C4-2B (cell line): ENCODE measurements at regions not wholly inside any gene's neighbourhood (a gene's known extent, or its start where the extent isn't known, plus 50 kb on each side); places are given as distances from the start of the nearest gene placed in this dataset.
"Not testable (repeated sequence)": the region's sequence is repeated elsewhere in the genome, so short reads cannot be mapped to it uniquely, and the experiment has no call there.

Experiments
- H3K27ac ChIP-seq: fragments of 450-650 bp; 2 replicates; pipeline ENCODE4 v1.5.1; 2017
- CTCF ChIP-seq: fragments of 450-650 bp; conservative IDR thresholded peaks from 2 replicates; pipeline ENCODE4 v1.5.1; 2017; ENCODE audit warnings: mild to moderate bottlenecking
- ZFX ChIP-seq: fragments of 450-650 bp; IDR thresholded peaks from 2 replicates; pipeline ENCODE4 v1.6.1; 2017

GRCh38 chr6:8809662-8810061 lies 374.3 kb upstream of the SLC35B3 start:
- TF ChIP-seq CTCF (no peak), ZFX (no peak)
- no peak overlapping the region for H3K27ac ChIP-seq

- no peak overlapping the region for H3K27ac ChIP-seq
- TF ChIP-seq ZFX (no peak), CTCF (no peak)
Observed at GRCh38 chr6:8803181-8803760, 367.9 kb upstream of the SLC35B3 start.

- H3K27ac ChIP-seq, result not testable (repeated sequence)
Observed at GRCh38 chr6:8802397-8802796, 367.1 kb upstream of the SLC35B3 start.

GRCh38 chr6:8794420-8794819 lies 359.1 kb upstream of the SLC35B3 start:
- TF ChIP-seq CTCF (no peak), ZFX (no peak)
- no peak overlapping the region for H3K27ac ChIP-seq

- TF ChIP-seq CTCF (no peak), ZFX (no peak)
- H3K27ac ChIP-seq, result no peak overlapping the region
Observed at GRCh38 chr6:8789878-8790277, 354.5 kb upstream of the SLC35B3 start.

GRCh38 chr6:8785223-8785622 lies 349.9 kb upstream of the SLC35B3 start:
- no peak for TF ChIP-seq ZFX
- TF ChIP-seq CTCF, result no peak
- H3K27ac ChIP-seq, result no peak overlapping the region

- TF ChIP-seq CTCF, result no peak
- no peak for TF ChIP-seq ZFX
- no peak overlapping the region for H3K27ac ChIP-seq
Observed at GRCh38 chr6:8783191-8783590, 347.8 kb upstream of the SLC35B3 start.

- no peak overlapping the region for H3K27ac ChIP-seq
- TF ChIP-seq ZFX (no peak), CTCF (no peak)
Observed at GRCh38 chr6:8780653-8781052, 345.3 kb upstream of the SLC35B3 start.
